ENCODE measurements at regions not wholly inside any gene's neighbourhood (a gene's known extent, or its start where the extent isn't known, plus 50 kb on each side); places are given as distances from the start of the nearest gene placed in this dataset.

DNA sequence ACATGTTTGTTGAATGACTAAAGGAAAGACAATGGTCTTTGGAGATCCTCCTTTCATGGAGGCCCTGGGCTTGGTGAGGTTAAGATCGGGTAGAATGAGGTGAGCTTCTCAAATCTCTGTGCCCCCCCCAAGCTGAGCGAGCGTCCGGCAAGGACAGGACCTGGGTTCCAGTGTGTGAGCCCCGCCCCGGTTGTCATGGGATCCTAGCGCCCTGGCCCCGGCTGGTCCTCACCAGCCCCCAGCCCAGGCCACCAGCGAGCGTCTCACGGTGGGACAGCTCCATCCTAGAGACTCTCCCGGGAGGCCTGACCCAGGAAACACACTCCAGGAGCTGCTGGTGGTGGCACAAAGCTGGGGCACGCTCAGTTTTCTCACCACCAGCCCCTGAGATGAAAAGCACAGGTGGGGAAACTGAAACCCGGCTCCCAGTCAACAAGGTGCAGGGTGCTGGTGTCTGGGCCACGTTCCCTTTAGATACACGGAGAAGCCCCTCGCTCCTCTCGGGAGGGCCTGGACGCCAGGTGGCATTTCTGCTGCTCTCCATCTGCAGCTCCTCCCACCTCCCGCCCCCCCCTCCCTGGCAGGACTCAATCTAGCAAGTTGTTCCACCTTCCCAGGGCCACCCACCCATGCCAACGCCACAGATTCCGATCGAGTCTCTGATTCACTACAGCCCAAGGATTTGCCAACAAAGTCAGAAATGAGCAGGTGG, 131.3 kb upstream of the PPP1R26 start:
- Histone ChIP-seq H3K4me1 (ENCODE audit: control insufficient read depth, insufficient read depth, low read depth, low read length) (no peaks in the 10 kb centered on the region), H2BK12ac (ENCODE audit: low read length in 2 of 2) (no peak overlapping the region), H3K14ac (ENCODE audit: low read length in 2 of 2) (no peak overlapping the region), H3K27me3 (ENCODE audit: control insufficient read depth in 1 of 2, insufficient read depth in 1 of 2, low read length in 2 of 2) (peaks cover 0 to 70% of the 10 kb centered on the region in 2 experiments), H3K4me2 (ENCODE audit: low read length, poor library complexity, severe bottlenecking) (no peak overlapping the region), H3K9me3 (ENCODE audit: control insufficient read depth, low read length) (peaks cover 4% of the 10 kb centered on the region), H4K8ac (ENCODE audit: low read length) (no peak overlapping the region), H2AFZ (ENCODE audit: low read depth, low read length) (no peak overlapping the region), H3K27ac (ENCODE audit: low read length, poor library complexity, severe bottlenecking) (no peak overlapping the region), H2BK15ac (ENCODE audit: low read depth, poor library complexity, severe bottlenecking) (no peak overlapping the region), H3K23ac (ENCODE audit: low read length in 2 of 2) (no peak overlapping the region), H3K9ac (ENCODE audit: low read length) (no peak overlapping the region), H2AK5ac (ENCODE audit: low read length, severe bottlenecking) (no peak overlapping the region), H3K18ac (ENCODE audit: low read depth in 1 of 2, low read length in 2 of 2) (no peak overlapping the region), H3K36me3 (ENCODE audit: control insufficient read depth in 1 of 2, insufficient read depth in 2 of 2, low read depth in 1 of 2, low read length in 2 of 2) (no peaks in the 10 kb centered on the region), H3K4ac (ENCODE audit: low read depth in 1 of 2, low read length in 2 of 2) (no peak overlapping the region), H2BK5ac (ENCODE audit: low read depth, low read length, poor library complexity, severe bottlenecking) (no peak overlapping the region), H2BK120ac (ENCODE audit: low read depth, low read length) (no peak overlapping the region), H3K4me3 (ENCODE audit: insufficient read depth in 1 of 2, low read depth in 1 of 2, low read length in 2 of 2) (no peak overlapping the region), H3K79me1 (replicated peaks; ENCODE audit: low read length, poor library complexity, severe bottlenecking) (no peaks in the 10 kb centered on the region), H4K91ac (ENCODE audit: low read length) (no peak overlapping the region)
- 85% methylated on average over 19 of the region's 23 CpGs for WGBS
- no peak for DNase-seq

DNA sequence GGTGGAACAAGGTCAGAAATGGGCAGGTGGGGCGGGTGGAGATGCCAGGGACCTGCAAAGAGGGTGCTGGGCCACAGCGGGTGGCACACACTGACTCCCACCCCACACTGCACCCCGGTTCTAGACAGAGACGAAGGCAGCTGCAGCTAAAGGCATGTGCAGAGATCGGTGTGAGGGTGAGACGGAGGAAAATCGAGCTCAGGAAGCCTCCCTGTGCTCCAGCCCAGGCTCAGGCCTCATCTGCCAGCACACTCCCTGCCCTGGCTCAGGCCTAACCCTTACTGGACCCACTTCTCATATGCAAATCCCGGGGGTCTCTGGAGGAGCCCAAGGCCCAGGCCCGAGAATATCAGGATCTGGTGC, 130.8 kb upstream of the PPP1R26 start:
- peaks cover 0 to 69% of the 10 kb centered on the region in 2 experiments for H3K27me3 ChIP-seq (ENCODE audit: control insufficient read depth in 1 of 2, insufficient read depth in 1 of 2, low read length in 2 of 2)
- H3K9me3 ChIP-seq (ENCODE audit: control insufficient read depth, low read length): peaks cover 4% of the 10 kb centered on the region
- no peak overlapping the region for H3K4me2 ChIP-seq (ENCODE audit: low read length, poor library complexity, severe bottlenecking)
- no peak for DNase-seq
- no peak overlapping the region for H3K23ac ChIP-seq (ENCODE audit: low read length in 2 of 2)
- H2BK15ac ChIP-seq (ENCODE audit: low read depth, poor library complexity, severe bottlenecking): no peak overlapping the region
- no peaks in the 10 kb centered on the region for H3K79me1 ChIP-seq (replicated peaks; ENCODE audit: low read length, poor library complexity, severe bottlenecking)
- no peak overlapping the region for H2AFZ ChIP-seq (ENCODE audit: low read depth, low read length)
- H4K8ac ChIP-seq (ENCODE audit: low read length): no peak overlapping the region
- WGBS: 82% methylated on average over 8 of the region's 9 CpGs
- no peak overlapping the region for H3K4me3 ChIP-seq (ENCODE audit: insufficient read depth in 1 of 2, low read depth in 1 of 2, low read length in 2 of 2)
- H4K91ac ChIP-seq (ENCODE audit: low read length): no peak overlapping the region
- no peak overlapping the region for H2BK12ac ChIP-seq (ENCODE audit: low read length in 2 of 2)
- H3K27ac ChIP-seq (ENCODE audit: low read length, poor library complexity, severe bottlenecking): no peak overlapping the region
- no peak overlapping the region for H2AK5ac ChIP-seq (ENCODE audit: low read length, severe bottlenecking)
- no peak overlapping the region for H2BK5ac ChIP-seq (ENCODE audit: low read depth, low read length, poor library complexity, severe bottlenecking)
- no peak overlapping the region for H2BK120ac ChIP-seq (ENCODE audit: low read depth, low read length)
- no peak overlapping the region for H3K18ac ChIP-seq (ENCODE audit: low read depth in 1 of 2, low read length in 2 of 2)
- H3K9ac ChIP-seq (ENCODE audit: low read length): no peak overlapping the region
- no peak overlapping the region for H3K14ac ChIP-seq (ENCODE audit: low read length in 2 of 2)
- no peak overlapping the region for H3K4ac ChIP-seq (ENCODE audit: low read depth in 1 of 2, low read length in 2 of 2)
- H3K36me3 ChIP-seq (ENCODE audit: control insufficient read depth in 1 of 2, insufficient read depth in 2 of 2, low read depth in 1 of 2, low read length in 2 of 2): no peaks in the 10 kb centered on the region
- no peaks in the 10 kb centered on the region for H3K4me1 ChIP-seq (ENCODE audit: control insufficient read depth, insufficient read depth, low read depth, low read length)

DNA sequence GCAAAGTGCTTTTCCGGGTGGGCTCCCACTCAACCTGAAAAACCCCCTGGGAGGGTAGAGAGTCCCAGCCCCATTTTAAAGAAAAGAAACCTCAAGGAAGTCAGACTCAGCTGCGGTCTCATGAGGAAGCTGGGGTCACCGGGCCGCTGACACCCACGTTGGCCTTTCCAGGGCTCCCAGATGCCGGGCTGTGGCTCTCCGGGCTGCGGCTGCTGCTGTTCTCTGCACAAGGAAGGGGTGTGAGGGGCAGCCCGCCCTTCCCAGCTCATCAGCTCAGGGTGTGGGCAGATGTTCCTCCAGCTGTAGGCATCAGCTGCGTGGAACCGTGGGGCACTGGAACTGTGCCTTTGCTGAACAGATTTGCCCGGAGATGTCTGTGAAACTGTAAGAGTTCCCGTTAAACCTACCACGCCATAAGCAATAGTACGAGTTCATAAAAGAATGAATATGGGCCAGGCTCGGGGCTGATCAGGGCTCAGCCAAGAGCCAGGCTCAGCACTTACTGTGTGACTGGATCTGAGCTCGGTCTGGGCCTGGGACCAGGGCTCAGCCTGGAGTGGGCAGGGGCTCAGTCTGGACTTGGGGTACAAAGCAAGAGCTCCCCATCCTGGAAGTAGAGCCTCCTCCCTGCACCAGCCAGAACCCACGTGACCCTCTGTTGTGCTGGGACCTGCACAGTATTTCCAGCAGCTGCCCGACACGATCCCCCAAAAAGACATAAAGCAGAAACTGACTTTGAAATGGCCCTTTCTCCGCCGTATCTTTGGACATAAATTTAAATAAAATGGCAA, 130.2 kb upstream of the PPP1R26 start:
- H2AK5ac ChIP-seq (ENCODE audit: low read length, severe bottlenecking): no peak overlapping the region
- WGBS: 82% methylated on average over 22 of the region's 22 CpGs
- no peaks in the 10 kb centered on the region for H3K4me1 ChIP-seq (ENCODE audit: control insufficient read depth, insufficient read depth, low read depth, low read length)
- no peak overlapping the region for H4K91ac ChIP-seq (ENCODE audit: low read length)
- H3K4ac ChIP-seq (ENCODE audit: low read depth in 1 of 2, low read length in 2 of 2): no peak overlapping the region
- H3K27ac ChIP-seq (ENCODE audit: low read length, poor library complexity, severe bottlenecking): no peak overlapping the region
- peaks cover 0 to 68% of the 10 kb centered on the region in 2 experiments for H3K27me3 ChIP-seq (ENCODE audit: control insufficient read depth in 1 of 2, insufficient read depth in 1 of 2, low read length in 2 of 2)
- H3K9me3 ChIP-seq (ENCODE audit: control insufficient read depth, low read length): peaks cover 4% of the 10 kb centered on the region
- no peak overlapping the region for H3K9ac ChIP-seq (ENCODE audit: low read length)
- no peak overlapping the region for H3K18ac ChIP-seq (ENCODE audit: low read depth in 1 of 2, low read length in 2 of 2)
- H3K36me3 ChIP-seq (ENCODE audit: control insufficient read depth in 1 of 2, insufficient read depth in 2 of 2, low read depth in 1 of 2, low read length in 2 of 2): no peaks in the 10 kb centered on the region
- H2BK5ac ChIP-seq (ENCODE audit: low read depth, low read length, poor library complexity, severe bottlenecking): no peak overlapping the region
- H2BK120ac ChIP-seq (ENCODE audit: low read depth, low read length): no peak overlapping the region
- H2BK15ac ChIP-seq (ENCODE audit: low read depth, poor library complexity, severe bottlenecking): no peak overlapping the region
- DNase-seq: no peak
- no peak overlapping the region for H4K8ac ChIP-seq (ENCODE audit: low read length)
- H3K23ac ChIP-seq (ENCODE audit: low read length in 2 of 2): no peak overlapping the region
- H3K79me1 ChIP-seq (replicated peaks; ENCODE audit: low read length, poor library complexity, severe bottlenecking): no peaks in the 10 kb centered on the region
- no peak overlapping the region for H2BK12ac ChIP-seq (ENCODE audit: low read length in 2 of 2)
- no peak overlapping the region for H3K4me3 ChIP-seq (ENCODE audit: insufficient read depth in 1 of 2, low read depth in 1 of 2, low read length in 2 of 2)
- no peak overlapping the region for H3K14ac ChIP-seq (ENCODE audit: low read length in 2 of 2)
- H3K4me2 ChIP-seq (ENCODE audit: low read length, poor library complexity, severe bottlenecking): no peak overlapping the region
- H2AFZ ChIP-seq (ENCODE audit: low read depth, low read length): no peak overlapping the region

DNA sequence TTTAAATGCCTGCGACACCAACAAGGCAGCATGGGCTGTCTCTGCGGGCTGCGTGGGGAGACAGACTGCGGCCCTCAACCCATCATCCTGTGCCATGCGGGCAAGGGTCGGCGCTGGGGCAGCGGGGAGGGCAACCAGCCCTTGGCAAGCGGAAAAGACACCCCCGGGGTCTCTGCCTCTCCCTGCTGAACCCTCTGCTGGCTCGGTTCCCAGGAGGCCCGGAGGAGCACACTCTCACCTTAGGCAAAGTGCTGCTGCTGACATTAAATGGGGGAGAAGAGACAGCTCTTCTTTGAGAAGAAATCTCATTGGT, 129.6 kb upstream of the PPP1R26 start:
- Histone ChIP-seq H3K36me3 (ENCODE audit: control insufficient read depth in 1 of 2, insufficient read depth in 2 of 2, low read depth in 1 of 2, low read length in 2 of 2) (no peaks in the 10 kb centered on the region), H4K91ac (ENCODE audit: low read length) (no peak overlapping the region), H3K4me2 (ENCODE audit: low read length, poor library complexity, severe bottlenecking) (no peak overlapping the region), H3K23ac (ENCODE audit: low read length in 2 of 2) (no peak overlapping the region), H3K9ac (ENCODE audit: low read length) (no peak overlapping the region), H3K18ac (ENCODE audit: low read depth in 1 of 2, low read length in 2 of 2) (no peak overlapping the region), H3K4ac (ENCODE audit: low read depth in 1 of 2, low read length in 2 of 2) (no peak overlapping the region), H3K4me3 (ENCODE audit: insufficient read depth in 1 of 2, low read depth in 1 of 2, low read length in 2 of 2) (no peak overlapping the region), H3K9me3 (ENCODE audit: control insufficient read depth, low read length) (peaks cover 4% of the 10 kb centered on the region), H3K27ac (ENCODE audit: low read length, poor library complexity, severe bottlenecking) (no peak overlapping the region), H2BK120ac (ENCODE audit: low read depth, low read length) (no peak overlapping the region), H3K4me1 (ENCODE audit: control insufficient read depth, insufficient read depth, low read depth, low read length) (no peaks in the 10 kb centered on the region), H2BK5ac (ENCODE audit: low read depth, low read length, poor library complexity, severe bottlenecking) (no peak overlapping the region), H2BK12ac (ENCODE audit: low read length in 2 of 2) (no peak overlapping the region), H2AK5ac (ENCODE audit: low read length, severe bottlenecking) (no peak overlapping the region), H3K79me1 (replicated peaks; ENCODE audit: low read length, poor library complexity, severe bottlenecking) (no peaks in the 10 kb centered on the region), H4K8ac (ENCODE audit: low read length) (no peak overlapping the region), H2AFZ (ENCODE audit: low read depth, low read length) (no peak overlapping the region), H3K14ac (ENCODE audit: low read length in 2 of 2) (no peak overlapping the region), H2BK15ac (ENCODE audit: low read depth, poor library complexity, severe bottlenecking) (no peak overlapping the region), H3K27me3 (ENCODE audit: control insufficient read depth in 1 of 2, insufficient read depth in 1 of 2, low read length in 2 of 2) (peaks cover 0 to 64% of the 10 kb centered on the region in 2 experiments)
- no peak for DNase-seq
- 82% methylated on average over 11 of the region's 12 CpGs for WGBS

Measured in mesenchymal stem cell (in vitro differentiated cells and primary cell).